DMS79 treated with DMSO at 0.1 percent for 48 hours (cell line): ENCODE measurements at regions not wholly inside any gene's neighbourhood (a gene's known extent, or its start where the extent isn't known, plus 50 kb on each side); places are given as distances from the start of the nearest gene placed in this dataset.
"Not testable (repeated sequence)": the region's sequence is repeated elsewhere in the genome, so short reads cannot be mapped to it uniquely, and the experiment has no call there.

Source experiments
- DNase-seq: peaks from one replicate; lab custom pipeline; 2025; lab: John Stamatoyannopoulos, UW

DNA sequence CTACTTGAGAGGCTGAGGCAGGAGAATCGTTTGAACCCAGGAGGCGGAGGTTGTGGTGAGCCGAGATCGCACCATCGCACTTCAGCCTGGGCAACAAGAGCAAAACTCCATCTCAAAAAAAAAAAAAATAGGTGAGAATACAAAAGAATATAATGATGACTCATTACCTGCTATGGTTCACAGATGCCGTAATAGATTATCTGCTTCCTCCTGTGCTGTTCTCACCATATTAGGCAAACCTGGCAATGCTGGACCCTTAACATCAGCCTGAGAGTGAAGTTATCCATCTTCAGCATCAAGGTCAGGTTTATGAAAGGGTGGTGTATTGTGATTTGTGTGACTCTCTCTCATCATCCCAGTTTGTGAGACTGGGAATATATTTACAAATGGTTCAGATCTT is 271.3 kb upstream of the CPHXL start:
- DNase-seq: no peak

DNA sequence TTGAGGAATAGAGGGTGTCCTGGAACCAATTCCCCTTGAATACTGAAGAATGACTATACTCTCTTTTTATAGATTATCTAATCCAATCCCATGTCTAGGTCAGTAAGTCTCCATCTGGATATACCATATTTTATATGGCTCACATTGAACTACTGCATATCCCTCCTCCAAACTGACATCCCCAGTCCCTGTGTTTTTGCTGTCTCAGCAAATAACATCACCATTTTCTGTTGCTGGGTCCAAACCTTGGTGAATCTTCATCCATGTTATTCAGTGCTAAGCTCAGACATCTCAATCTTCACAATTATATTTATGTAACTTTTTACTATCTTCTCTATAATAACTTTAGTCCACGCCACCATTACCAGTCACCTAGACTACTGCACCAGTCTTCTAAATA is 269.6 kb upstream of the CNTNAP4 start:
- no peak for DNase-seq

DNA sequence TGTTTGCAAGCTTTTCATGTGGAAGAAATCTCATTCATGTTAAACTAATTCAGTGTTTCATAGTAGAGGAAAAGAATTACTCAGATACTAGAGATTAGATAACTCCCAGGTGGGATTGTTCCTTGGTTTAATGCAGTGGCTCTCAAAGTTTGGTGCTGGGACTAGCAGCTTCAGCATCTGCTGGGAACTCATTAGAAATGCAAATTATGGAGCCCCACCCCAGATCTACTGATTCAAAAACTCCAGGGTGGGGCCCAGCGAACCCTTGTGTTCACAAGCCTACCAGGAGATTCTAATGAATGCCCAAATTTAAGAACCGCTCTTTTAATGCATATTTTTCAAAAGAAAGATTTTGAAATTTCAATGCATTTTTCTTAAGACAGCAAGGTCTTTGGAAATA is 253.4 kb upstream of the CNTNAP4 start:
- no peak for DNase-seq

DNA sequence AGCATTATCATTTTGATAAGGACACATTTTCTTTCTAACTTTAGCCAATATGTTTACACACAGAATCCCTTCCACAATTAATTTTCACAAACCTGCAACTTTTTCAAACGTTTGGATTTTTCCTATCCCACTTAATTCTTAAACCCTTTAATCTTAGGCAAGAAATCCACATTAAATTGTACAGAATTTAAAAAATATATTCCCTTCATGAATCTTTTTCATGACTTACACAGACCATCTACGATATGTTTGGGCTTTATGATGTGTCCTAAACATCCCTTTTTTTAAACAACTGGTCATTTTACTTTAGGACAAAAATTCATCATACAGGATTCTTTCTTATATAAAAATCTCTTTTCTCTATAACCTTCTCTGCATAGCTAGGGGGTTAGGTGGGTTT is 241.5 kb upstream of the CNTNAP4 start:
- no peak for DNase-seq

DNA sequence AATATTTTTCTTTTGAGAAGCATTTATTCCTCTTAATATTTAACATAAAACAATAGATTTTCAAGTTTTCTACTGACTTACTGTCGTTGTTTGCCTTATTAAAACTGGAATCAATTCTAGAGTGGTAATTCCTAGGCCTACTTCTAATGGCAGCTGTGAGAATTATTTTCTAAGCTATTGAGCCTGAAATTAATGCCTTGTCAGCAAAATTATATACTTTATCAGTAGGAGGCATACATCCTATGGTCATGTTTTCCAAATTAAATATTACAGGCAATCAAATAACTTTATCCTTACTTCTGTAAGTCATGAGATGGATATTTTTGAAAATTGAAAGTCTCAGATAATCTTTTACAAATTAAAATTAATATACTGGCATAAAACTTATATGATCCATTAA is 239.1 kb upstream of the CNTNAP4 start:
- DNase-seq: no peak

DNA sequence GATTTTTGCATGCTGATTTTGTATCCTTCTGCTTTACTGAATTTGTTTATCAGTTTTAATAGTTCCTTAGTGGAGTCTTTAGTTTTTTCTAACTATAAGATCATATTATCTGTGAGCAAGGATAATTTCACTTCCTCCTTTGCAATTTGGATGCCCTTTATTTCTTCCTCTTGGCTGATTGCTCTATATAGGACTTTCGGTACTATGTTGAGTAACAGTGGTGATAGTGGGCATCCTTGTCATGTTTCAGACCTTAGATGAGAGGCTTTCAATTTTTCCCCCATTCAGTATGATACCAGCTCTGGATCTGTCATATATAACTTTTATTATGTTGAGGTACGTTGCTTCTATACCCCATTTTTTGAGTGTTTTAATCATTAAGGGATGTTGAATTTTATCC is 224.5 kb upstream of the CNTNAP4 start:
- no peak for DNase-seq

DNA sequence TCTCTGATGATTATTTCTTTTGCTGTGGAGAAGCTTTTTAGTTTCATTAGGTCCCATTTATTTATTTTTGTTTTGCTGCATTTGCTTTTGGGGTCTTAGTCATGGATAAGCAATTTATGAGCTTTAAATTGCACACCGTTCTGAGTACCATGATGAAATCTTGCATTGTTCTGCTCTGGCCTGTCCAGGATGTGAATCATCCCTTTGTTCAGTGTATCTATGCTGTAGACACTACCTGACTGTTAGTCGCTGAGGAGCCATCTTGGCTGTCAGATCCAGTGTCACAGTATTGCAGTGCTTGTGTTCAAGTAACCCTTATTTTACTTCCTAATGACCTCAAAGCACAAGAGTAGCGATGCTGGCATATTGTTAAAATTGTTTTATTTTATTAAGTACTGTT is 218.0 kb upstream of the CNTNAP4 start:
- DNase-seq: no peak

DNA sequence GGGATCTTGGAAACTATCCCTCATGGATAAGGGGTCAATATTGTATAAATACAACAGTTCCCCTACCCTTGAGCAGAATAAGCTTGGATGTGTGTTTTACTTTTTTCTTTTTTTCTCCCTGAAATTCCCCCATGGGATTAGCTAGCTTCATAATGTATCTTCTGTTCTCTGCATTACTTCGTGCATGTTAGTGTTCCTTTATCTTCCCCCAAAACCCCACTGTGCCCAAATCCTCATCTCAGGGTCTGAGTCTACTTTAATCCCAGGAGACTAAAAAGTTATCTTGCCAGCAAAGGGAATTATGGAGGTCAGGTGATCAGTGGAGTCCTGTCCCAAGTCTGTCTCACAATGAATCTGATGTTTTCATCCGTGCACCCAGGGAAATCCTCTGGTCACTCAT is 217.5 kb upstream of the CNTNAP4 start:
- DNase-seq: no peak

DNA sequence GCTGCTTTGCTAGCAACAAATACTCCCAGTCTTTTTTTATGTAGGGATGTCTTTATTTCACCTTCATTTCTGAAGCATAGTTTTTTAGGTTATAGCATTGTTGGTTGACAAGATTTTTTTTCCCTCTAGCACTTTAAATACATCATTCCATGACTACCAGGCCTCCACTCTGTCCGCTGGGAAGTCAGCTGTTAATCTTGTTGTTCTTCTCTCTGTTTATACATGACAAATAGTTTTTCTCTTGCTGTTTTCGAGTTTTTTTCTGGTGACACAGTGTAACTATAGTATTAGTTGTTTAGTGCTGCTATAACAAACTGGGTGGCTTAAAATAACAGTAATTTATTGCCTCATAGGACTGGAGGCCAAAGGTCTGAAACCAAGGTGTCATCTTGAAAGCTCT is 205.5 kb upstream of the CNTNAP4 start:
- DNase-seq: no peak

DNA sequence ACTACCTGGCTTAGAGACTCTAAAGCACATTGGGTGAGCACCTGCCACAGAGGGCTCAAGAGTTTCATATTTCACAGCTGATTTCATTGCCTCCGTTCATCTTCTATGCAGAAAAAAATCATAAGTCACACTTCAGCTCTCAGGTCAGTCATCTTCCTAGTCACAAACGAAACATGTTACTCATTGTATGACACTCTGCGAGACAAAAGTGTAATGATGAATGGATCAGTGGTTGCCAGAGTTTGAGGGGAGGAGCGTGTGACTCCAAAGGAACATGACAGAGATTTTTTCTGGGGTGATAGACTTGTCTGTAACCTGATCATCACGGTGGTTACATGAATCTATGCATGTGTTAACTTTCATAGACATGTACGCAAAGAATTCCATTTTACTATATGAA is 195.2 kb upstream of the CNTNAP4 start:
- no peak for DNase-seq

DNA sequence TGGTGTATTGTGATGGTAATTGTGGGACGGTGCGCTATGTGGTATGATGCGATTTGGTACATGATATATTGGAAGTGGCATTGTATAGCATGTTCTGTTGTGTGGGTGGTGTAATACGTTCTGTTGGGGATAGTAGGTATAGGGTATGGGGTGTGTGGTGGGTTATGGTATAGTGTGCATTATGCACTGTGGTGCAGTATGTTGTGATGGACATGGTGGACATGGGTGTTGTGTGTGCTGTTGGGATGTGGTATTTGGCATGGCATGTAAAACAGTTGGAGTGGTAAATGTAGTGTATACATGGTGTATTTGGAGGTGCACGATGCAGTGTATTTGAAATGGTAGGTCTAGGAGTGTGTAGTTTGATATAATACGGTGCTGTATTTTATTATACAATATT is 170.6 kb upstream of the CNTNAP4 start:
- no peak for DNase-seq

DNA sequence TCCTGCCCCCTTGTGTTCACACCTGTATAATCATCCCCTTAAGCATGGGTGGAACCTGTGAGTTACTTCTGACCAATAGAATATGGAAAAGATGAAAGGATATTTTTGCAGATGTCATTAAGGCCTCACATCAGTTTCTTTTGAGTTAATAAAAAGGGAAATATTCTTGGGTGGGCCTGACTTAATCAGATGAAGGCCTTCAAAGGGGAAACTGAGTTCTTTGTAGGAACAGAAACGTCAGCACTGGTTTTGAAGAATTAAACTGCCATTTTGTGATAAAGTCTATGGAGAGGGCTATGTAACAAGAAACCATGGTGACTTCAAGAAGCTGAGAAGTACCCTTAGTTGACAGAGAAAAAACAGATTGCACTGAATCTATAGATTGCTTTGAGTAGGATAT is 168.7 kb upstream of the CNTNAP4 start:
- DNase-seq: no peak

DNA sequence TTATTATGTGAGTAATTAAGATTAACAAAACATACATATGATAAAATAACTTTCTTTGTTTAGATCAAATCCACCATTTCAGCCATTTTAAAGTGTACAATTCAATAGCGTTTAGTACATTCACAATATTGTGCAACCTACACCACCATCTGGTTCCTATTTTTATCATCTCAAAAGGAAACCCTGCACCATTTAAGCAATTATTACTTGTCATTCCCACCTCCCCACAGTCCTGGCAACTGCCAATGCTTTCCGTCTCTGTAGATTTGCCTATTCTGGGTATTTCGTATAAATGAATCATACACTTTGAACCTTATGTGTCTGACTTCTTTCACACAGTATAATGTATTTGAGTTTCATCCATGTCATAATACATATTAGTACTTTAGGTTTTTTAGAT is 162.5 kb upstream of the CNTNAP4 start:
- DNase-seq: no peak

DNA sequence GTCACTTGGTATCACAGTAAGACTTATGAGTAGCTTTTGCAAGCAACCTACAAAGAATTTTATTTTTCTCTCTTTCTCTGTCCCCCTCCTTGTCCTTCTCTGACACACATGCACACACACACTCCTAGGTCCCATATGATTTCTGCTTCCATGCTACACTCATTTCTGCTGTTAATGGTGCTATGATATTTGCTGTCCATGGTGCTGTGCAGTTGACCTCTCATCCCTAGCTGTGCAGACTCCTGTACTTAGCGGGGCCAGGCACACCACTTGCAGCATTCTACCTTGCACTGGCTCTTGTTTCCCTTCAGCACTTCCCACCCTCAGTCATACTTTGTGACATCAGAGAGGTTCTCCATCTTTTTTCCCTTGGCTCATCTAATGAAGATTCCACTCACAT is 158.9 kb upstream of the CNTNAP4 start:
- DNase-seq: no peak

DNA sequence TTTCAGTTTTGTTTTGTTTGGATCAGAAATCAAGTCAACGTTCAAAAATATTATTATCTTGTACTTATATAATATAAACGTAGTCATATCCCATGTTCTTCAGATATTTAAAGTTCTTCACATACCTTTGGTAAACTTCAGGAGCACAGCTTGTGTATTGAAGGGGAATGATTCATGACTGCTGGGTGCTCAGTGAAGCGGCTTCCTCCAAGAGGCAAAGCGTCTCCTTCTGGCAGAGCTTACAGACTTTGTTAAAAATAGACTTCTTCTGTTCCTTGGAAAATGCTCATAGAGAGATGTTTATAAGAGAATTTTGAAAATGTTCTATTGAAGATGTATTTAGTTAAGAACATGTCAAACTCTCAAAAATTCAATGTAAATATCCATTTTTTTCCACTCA is 155.6 kb upstream of the CNTNAP4 start:
- no peak for DNase-seq

DNA sequence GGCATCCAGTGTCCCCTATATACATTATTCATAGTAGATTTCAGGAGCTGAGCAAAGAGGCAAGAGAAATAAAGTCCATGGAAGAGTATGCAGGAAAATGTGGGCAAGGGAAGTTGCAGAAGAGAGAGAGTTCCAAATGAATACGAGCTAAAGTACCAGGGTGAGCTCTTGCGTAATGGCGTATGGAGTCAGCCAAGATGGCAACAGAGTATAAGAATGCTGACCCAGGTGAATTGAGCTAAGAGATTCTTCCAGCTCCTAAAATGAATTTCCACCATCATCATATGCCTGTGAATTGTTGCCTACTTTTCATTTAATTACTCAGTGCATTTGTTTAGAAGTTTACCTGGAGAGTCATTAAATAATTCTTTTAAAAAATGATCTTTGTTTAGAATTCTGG is 153.2 kb upstream of the CNTNAP4 start:
- DNase-seq: no peak

DNA sequence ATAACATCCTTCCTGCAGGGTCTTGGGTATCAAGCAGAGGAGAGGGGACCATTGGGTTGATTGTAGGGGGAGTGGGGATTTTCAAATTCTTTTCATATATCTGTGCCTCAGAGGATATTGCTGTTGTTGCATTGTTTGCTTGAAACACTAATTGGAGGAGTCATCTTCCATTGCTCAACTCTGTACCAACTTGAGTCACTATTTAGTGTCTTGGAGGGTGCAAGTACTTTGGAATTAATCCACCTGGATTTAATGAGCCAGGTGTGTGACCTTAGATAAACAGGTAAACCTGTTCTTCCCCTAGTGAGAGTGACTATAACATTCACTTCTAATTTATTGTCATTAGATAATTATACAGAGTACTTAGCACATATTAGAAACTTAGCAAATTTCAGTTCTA is 151.3 kb upstream of the CNTNAP4 start:
- DNase-seq: no peak

DNA sequence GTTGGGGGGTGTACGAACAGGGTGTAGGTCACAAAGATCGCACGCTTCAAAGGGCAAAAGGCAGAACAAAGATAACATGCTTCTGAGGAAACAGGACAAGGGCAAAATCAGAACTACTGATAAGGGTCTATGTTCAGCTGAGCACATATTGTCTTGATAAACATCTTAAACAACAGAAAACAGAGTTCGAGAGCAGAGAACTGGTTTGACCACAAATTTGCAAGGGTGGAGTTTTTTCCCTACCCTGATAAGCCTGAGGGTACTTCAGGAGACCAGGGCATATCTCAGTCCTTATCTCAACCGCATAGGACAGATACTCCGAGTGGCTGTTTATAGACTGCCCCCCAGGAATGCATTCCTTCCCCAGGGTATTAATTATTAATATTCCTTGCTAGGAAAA is 139.1 kb upstream of the CNTNAP4 start:
- DNase-seq: not testable (repeated sequence)

DNA sequence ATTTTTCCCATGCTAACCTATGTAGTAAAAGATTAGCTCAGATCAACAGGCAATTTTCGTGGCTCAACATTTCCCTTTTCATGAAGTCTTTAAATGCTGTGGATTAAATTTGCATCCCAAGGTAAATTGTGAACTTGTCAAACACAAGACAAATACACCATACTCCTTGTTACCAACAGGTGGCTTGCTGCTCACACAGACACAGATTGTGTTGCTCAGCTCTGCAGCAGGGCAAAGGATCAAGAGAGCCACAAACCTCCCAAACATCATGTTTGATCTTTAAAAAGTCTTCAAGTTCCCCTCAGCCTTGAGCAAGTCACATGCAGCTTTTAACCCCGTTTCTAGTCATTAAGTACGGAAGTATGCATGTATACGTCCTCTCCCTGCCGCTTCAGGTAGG is 119.6 kb upstream of the CNTNAP4 start:
- no peak for DNase-seq

DNA sequence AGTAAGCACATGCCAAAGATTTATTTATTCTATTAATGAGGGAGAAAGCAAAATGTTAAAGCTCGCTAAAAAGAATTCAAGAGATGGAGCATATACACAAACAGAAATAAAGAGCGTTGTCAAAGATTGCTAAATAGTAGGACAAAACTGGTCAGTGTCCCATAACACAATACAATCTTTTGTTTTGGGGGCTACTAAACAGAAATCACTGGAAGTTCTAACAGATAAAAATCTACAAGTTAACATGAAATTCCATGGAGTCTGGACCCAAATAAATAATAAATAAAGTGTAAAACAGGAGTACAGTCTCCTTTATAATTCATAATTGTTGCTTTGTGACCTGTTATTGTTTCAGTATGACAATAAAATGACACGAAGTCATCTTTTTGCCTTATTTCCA is 115.2 kb upstream of the CNTNAP4 start:
- no peak for DNase-seq

DNA sequence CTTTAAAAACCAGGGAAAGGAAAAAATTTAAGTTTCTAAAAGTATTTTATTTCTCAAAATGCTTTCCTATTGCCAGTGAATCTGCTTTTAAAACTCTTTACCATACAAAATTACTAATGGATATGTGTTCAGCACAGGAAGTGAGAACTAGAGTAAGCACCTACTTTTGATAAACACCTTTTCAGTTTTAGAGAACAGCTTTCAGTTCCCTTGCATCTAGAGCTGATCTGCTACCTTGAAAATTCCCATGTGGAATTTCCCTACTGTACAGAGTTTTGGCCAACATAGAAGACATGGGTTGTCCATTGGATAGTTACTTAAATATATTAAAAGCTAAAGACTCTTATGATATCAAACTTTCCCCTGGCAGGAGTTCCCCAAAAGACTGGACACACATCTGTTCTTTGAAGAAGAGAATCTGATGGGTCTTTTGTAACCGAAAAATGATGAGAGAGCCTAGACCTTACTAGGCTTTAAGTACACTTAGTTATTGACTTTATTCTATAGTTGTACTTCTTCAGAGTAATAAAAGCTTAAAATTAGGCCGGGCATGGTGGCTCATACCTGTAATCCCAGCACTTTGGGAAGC is 112.1 kb upstream of the CNTNAP4 start:
- no peak for DNase-seq

DNA sequence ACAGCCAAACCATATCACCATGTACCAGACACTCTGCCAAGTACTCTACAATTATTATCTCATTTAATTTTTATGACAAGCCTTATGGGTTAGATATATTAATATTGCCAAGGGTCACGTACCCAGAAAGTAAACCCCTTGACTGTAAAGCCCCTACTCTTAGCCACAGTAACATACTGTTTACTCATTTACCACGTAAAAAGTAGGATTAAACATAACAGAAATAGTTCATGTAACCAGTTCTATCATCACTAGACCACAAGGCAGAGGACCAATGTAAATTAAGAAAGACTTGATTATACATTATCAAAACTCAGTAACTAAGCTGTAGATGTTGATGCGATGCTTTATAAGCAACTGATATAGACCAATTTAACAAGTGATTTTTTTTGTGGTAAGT is 101.5 kb upstream of the CNTNAP4 start:
- DNase-seq: no peak

DNA sequence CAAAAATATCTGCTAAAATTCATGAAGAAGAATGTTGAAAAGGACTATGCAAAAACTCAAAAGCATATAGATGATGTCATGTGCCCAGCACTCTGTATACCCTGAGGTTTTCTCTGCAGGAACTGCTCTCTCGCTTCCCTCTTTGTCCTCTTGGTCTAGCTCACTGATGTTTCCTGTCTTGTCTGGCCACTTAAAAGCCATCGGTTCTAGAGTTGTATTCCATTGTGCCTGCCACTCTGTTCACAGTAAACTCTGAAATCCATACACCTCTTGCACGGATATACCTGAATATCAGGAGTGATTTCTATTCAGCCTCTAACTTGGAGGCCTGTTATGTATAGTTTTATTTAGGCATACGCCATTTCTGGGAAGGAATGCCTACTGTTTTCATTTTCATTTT is 101.0 kb upstream of the CNTNAP4 start:
- DNase-seq: no peak

DNA sequence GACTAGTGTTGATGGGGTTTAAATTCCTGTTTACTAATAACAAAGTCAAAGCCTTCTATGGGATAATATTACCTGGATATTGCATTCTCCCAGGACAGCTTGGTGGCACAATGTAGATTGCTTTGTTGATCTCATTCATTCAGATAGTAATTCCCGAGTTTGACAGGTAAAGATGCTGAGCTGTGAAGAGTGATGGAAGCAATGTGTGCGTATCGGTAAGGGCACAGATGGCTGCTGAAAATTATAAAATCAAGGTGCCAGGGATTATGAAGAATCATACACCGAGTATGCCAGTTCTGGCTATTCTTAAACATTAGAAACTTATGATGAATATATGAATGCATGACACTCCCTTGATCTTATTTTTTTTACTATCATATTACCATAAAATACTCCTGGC is 100.6 kb upstream of the CNTNAP4 start:
- no peak for DNase-seq

DNA sequence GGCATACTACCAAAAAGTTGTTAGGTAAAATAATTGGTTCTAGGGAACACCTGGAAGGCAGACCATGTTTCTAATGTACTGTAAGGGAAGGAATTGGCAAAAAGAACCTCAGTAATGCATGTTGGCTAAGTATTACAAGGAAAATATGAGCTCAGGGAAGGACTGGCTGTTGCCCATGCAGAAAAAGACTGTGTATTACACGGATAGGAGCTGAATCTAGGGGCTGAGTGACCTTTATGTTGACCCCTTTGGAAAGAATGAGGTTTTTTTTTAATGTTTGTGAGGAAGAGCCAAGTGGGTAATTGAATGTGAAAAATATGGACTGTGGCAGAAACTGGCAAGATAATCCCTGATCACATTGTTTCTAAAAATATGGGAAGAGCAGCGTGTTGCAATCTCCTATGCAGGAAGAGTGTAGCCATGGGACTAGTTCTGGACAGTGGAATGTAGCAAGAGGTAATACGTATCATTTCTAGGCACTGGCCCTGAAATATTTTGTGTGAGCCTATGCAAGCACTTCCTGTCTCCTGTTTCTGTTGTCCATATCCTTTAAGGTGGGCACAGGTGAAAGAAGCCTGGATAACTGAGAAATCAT is 95.1 kb upstream of the CNTNAP4 start:
- no peak for DNase-seq
